PFSK-1 (cell line): ENCODE measurements at regions not wholly inside any gene's neighbourhood (a gene's known extent, or its start where the extent isn't known, plus 50 kb on each side); places are given as distances from the start of the nearest gene placed in this dataset.

ENCODE experiments used
- FOXP2 ChIP-seq: optimal IDR thresholded peaks from 2 replicates; pipeline ENCODE3; 2011; ENCODE audit warnings: borderline replicate concordance, control low read depth, inconsistent platforms; ENCODE audit not compliant: insufficient read depth; ENCODE audit errors: extremely low read length, extremely low read depth
- POLR2AphosphoS5 ChIP-seq: IDR thresholded peaks from 2 replicates; pipeline ENCODE4 v1.6.1; 2012; ENCODE audit warnings: low read depth, mild to moderate bottlenecking, control low read depth, low read length, moderate library complexity
- SIN3A ChIP-seq: IDR thresholded peaks from 2 replicates; pipeline ENCODE4 v1.6.1; 2012; ENCODE audit warnings: mild to moderate bottlenecking, low read length, moderate library complexity, borderline replicate concordance; ENCODE audit not compliant: insufficient read depth
- TAF1 ChIP-seq: IDR thresholded peaks from 2 replicates; pipeline ENCODE4 v1.6.1; 2012; ENCODE audit warnings: low read length, control low read depth, borderline replicate concordance; ENCODE audit not compliant: insufficient read depth
- TF ChIP-seq, protein P1 (sequence below), 2 experiments: IDR thresholded peaks; 2 replicates each; pipeline versions ENCODE4 v1.6.1 to v1.8.0; 2011 to 2012; ENCODE audit warnings: low read depth in 2 of 2, low read length in 2 of 2, control low read depth in 1 of 2, inconsistent platforms in 1 of 2, mild to moderate bottlenecking in 1 of 2, moderate library complexity in 1 of 2; ENCODE audit not compliant: insufficient read depth in 1 of 2

- TF ChIP-seq SIN3A: no peak
- no peak for TF ChIP-seq POLR2AphosphoS5
- TF ChIP-seq, protein P1, sequence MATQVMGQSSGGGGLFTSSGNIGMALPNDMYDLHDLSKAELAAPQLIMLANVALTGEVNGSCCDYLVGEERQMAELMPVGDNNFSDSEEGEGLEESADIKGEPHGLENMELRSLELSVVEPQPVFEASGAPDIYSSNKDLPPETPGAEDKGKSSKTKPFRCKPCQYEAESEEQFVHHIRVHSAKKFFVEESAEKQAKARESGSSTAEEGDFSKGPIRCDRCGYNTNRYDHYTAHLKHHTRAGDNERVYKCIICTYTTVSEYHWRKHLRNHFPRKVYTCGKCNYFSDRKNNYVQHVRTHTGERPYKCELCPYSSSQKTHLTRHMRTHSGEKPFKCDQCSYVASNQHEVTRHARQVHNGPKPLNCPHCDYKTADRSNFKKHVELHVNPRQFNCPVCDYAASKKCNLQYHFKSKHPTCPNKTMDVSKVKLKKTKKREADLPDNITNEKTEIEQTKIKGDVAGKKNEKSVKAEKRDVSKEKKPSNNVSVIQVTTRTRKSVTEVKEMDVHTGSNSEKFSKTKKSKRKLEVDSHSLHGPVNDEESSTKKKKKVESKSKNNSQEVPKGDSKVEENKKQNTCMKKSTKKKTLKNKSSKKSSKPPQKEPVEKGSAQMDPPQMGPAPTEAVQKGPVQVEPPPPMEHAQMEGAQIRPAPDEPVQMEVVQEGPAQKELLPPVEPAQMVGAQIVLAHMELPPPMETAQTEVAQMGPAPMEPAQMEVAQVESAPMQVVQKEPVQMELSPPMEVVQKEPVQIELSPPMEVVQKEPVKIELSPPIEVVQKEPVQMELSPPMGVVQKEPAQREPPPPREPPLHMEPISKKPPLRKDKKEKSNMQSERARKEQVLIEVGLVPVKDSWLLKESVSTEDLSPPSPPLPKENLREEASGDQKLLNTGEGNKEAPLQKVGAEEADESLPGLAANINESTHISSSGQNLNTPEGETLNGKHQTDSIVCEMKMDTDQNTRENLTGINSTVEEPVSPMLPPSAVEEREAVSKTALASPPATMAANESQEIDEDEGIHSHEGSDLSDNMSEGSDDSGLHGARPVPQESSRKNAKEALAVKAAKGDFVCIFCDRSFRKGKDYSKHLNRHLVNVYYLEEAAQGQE (IDR thresholded peaks at IDR 0.05; ENCODE audit: insufficient read depth in 1 of 2, low read depth in 2 of 2, low read length in 2 of 2): no peak
- TF ChIP-seq TAF1: no peak
These were observed 498.3 kb upstream of the NOVA1 start for GRCh38 chr14:27096091-27096490.

DNA sequence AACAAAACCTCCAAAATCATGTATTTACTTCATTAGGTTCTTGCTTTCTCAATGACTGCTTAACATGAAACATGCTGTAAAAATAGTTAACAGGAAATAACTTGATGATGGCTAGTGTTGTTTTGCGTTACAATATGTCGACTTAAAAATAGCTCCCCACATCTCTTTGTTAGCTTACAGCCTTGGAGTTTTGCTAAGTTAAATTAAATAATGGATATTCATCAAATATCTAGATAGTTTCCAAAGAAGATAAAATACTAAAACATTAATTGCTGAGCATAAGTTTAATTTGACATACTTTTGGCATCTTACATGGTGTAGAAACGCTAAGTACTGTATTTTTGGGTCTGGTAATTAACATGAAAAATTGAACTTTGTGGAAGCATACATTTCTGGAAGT is 500.6 kb upstream of the NOVA1 start:
- TF ChIP-seq SIN3A (no peak), TAF1 (no peak), FOXP2 (no peak), POLR2AphosphoS5 (no peak)
- TF ChIP-seq, protein P1 (IDR thresholded peaks at IDR 0.05; ENCODE audit: insufficient read depth in 1 of 2, low read depth in 2 of 2, low read length in 2 of 2): no peak

GRCh38 chr14:27114180-27114579 is 516.3 kb upstream of the NOVA1 start:
- no peak for TF ChIP-seq POLR2AphosphoS5

DNA sequence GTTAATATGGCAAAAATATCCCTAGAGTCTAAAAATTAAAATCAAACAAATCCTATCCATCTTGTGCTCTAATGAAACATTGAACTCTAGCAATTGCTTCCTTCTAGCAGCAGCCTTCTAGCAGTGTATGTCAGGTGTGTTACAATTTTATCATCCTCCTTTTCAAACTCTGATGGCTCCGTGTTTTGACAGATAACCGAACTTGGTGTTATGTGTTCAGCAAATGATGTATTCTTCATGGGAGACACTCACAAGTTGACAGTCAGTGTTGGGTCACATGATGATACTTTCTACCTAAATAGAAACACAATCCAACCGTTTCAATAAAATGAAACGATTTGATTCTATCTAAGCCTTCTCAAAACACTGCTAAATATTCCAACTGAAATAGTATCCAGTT is 525.3 kb upstream of the NOVA1 start:
- no peak for TF ChIP-seq POLR2AphosphoS5
- TF ChIP-seq, protein P1 (IDR thresholded peaks at IDR 0.05; ENCODE audit: insufficient read depth in 1 of 2, low read depth in 2 of 2, low read length in 2 of 2): no peak
- TF ChIP-seq TAF1: no peak
- no peak for TF ChIP-seq FOXP2
- TF ChIP-seq SIN3A: no peak

DNA sequence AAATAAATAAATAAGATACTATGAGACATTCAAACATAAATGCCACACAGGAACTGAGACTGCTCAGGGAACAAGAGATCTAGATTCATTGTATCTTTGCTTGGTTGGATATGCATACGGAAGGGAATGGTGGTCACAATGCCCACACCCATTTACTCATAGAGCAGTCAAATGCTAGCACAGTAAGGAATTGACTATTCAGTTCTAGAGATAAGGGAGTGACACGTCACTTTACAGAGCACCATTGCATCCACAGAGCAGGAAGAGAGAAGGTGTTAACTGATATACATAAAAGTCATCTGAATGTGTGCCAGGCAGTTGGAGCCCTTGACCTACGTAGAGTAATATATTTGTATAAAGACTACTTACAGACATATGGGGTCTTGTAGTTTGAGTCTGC is 530.0 kb upstream of the NOVA1 start:
- TF ChIP-seq SIN3A (no peak), POLR2AphosphoS5 (no peak), FOXP2 (no peak), TAF1 (no peak)
- TF ChIP-seq, protein P1 (IDR thresholded peaks at IDR 0.05; ENCODE audit: insufficient read depth in 1 of 2, low read depth in 2 of 2, low read length in 2 of 2): no peak

DNA sequence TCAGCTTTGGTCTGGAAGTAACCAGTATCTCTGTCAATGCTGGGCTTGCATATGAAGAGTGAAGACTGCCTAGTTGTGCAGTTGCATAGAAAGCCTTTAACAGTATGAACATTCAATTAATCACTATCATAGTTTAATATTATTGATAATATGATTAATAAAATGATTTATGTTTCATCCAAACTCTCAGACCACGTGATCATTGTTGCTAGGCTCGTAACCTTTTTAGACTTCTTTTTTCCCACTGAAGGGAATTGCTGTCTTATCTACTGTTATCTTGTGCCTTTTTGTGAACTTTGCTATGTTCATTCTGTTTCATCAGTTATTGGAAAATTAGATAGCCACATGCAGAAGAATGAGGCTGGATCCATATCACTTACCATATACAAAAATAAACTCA is 536.4 kb upstream of the NOVA1 start:
- TF ChIP-seq TAF1: no peak
- TF ChIP-seq SIN3A: no peak
- TF ChIP-seq, protein P1 (IDR thresholded peaks at IDR 0.05; ENCODE audit: insufficient read depth in 1 of 2, low read depth in 2 of 2, low read length in 2 of 2): no peak
- TF ChIP-seq FOXP2: no peak
- no peak for TF ChIP-seq POLR2AphosphoS5
